ENCODE measurements at regions not wholly inside any gene's neighbourhood (a gene's known extent, or its start where the extent isn't known, plus 50 kb on each side); places are given as distances from the start of the nearest gene placed in this dataset.

DNA sequence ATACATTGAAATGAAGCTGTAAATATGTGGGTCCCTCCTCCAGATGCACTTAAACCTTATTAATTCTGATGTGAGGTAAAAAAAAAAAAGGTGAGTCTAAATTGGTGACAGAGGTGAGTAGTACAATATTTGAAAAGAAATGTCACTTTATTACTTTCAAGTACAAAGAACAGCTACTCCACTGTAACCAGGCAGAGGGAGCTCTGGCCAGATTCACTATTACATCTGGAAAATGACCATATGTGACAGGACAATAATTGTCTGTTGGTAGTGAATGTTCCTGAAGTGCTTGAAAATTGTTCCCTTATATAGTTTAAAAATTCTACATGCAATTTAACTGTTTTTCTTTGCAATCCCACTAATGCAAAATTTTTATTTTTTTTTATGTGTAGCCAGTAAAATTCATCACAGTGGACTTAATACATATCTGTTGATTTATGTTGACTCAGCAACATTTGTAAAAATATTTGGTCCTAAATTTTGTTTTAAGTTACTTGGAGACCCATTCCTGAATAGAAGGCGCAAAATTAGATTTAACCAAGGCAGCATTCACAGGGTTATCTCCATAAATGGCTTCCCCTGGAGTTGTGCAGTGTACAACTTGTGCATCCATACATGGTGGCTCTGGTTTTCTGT lies 231.9 kb upstream of the TBC1D5 start:
- DNase-seq: no peak

GRCh38 chr3:17972959-17973906 lies 230.8 kb upstream of the TBC1D5 start:
- no peak for DNase-seq

DNA sequence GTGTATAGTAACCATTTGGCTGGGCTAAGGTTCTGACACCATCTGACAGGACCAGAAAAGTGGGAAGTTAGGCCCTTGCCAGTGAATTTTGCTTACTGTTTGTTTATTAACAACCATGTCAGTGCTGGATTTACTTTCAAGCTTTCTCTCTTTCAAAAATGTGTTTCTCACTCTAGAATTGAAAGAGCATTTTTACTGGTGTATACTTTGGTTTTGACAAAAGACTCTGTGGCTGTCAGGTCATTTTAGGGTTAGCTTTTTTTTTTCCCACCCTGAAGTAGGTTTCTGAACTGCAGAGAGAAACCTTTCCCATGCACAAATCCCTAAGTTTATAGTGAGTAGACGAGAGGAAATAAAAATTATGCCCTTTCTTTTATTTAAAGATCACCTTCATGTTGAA lies 230.0 kb upstream of the TBC1D5 start:
- no peak for DNase-seq

GRCh38 chr3:17972030-17972429 lies 229.6 kb upstream of the TBC1D5 start:
- no peak for DNase-seq

- no peak for DNase-seq
Observed at GRCh38 chr3:17969985-17970568, 227.6 kb upstream of the TBC1D5 start.

GRCh38 chr3:17969244-17969643 lies 226.8 kb upstream of the TBC1D5 start:
- no peak for DNase-seq

- DNase-seq: no peak
Observed at GRCh38 chr3:17967953-17968607, 225.6 kb upstream of the TBC1D5 start.

DNA sequence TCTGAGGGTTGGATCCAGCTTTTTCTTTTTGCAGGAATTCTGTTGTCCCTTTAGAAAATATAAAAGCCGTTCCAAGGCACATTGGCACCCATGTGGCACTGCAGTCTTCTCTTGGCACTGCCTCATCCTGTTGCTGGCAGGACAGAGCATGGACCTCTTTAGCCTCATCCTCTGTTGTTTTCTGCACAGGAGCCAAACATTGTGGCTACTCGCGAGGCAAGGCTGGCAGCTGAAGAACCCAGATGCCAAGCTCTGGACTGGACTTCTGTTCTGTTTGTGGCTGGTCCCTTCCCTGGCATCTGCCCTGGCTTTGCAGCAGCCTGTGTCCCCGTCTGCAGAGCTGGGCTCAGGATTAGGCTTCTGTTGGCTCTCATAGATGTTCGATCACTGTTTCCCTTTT lies 224.7 kb upstream of the TBC1D5 start:
- DNase-seq: no peak

GRCh38 chr3:17965331-17965730 lies 222.9 kb upstream of the TBC1D5 start:
- no peak for DNase-seq

DNA sequence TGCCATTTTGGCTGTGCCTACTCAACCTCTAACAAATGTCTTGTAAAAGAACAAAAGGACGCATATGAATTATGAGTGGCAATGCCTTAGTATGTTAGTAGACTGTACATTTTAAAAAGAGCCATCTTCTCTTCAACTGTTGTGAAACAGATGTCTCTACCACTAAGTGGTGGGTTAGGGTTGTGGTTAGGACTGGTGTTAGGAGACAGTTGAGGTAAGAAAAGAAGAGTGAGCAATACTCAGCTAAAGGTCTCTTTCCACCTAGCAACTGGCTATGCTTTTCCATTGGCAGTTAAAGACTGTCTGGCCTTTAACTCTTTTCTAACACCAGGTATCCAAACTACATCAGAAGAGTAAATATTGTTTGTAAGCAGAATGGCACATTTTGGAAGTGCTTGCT lies 221.7 kb upstream of the TBC1D5 start:
- DNase-seq: no peak

DNA sequence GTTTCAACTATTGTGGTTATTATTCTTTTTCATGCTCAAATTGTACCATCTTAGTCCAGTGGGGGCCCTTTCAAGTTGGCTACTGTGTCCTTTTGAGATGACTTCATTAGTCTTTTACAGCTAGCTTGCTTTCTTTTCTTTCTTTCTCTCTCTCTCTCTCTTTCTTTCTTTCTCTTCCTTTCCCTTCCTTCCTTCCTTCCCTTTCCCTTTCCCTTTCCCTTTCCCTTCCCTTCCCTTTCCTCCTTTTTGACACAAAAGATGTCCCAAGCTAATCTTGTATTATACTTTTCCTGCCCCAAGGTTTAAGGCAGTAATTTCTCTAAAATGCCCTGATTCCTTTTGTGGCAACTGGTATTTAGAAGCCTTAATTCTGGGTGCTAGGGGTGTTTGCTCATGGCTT lies 213.0 kb upstream of the TBC1D5 start:
- DNase-seq: no peak

DNA sequence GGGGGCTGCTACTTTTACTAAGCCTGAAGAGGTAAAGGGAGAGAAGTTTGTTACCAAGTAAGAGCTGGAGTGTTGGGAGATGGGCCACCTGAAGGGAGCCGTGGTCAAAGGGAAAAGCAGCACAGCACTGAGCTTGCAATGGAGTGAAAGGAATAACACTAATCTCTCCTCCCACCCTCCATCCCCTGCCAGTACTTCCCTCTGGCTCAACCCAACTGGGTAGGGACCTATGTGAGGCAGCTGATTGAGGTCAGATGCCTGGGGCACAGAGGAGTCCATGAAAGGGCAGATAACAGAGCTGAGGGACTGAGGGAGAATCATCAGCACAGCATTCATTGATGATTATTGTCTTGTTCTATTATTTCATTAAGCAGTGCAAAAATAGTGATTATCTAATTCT lies 212.4 kb upstream of the TBC1D5 start:
- no peak for DNase-seq

DNA sequence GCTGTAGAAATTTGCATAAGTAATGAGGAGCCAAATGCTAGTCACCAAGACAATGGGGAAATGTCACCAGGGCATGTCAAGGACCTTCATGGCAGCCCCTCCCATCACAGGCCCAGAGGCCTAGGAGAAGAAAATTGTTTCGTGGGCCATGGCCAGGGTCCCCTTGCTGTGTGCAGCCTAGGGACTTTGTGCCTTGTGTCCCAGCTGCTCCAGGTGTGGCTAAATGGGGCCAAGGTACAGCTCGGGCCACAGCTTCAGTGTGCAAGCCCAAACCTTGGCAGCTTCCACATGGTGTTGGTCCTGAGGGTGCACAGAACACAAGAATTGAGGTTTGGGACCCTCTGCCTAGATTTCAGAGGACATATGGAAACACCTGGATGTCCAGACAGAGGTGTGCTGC lies 208.8 kb upstream of the TBC1D5 start:
- no peak for DNase-seq

GRCh38 chr3:17949101-17949500 lies 206.7 kb upstream of the TBC1D5 start:
- DNase-seq: no peak

- no peak for DNase-seq
Observed at GRCh38 chr3:17947833-17948232, 205.4 kb upstream of the TBC1D5 start.

- DNase-seq: no peak
Observed at GRCh38 chr3:17946619-17947018, 204.2 kb upstream of the TBC1D5 start.

GRCh38 chr3:17945799-17946399 lies 203.5 kb upstream of the TBC1D5 start:
- DNase-seq: no peak

GRCh38 chr3:17945018-17945798 lies 202.8 kb upstream of the TBC1D5 start:
- DNase-seq: no peak

DNA sequence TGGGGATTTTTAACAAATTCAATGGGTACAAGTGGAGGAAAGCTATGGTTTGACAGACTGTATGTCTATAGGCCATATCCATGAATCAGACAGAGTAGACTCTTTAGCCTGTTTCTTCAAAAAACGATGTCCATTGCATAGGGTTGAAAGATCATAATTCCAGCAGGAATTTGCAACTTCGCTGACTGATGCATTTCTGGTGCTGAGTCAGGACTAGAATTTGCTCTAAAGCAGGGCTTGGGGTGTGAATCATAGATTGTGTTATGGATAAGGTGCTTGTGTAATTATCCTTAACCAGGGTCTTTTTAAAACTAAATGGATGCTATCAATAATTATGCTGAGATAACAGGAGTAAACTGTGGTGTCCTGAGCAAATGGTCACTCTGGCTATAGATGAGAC lies 200.4 kb upstream of the TBC1D5 start:
- no peak for DNase-seq

DNA sequence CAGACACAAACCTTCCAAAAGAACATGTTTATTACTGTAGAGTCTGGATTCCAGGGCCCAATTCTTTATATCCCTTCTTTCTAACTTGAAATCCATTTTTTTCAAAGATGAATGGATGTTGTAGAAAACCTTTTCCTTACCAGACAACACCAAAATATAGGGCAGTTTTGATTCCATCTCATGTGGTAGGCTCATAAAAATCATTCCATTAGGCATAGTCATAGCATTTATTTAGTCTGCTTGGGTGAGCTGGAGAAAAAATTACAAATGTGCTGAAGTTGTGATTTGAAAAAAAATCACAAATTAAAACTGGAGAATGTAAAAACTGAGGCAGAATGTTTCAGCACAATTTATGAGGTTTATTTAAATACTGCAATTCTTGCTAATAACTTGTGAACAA lies 199.3 kb upstream of the TBC1D5 start:
- no peak for DNase-seq

- no peak for DNase-seq
Observed at GRCh38 chr3:17941152-17941551, 198.7 kb upstream of the TBC1D5 start.

DNA sequence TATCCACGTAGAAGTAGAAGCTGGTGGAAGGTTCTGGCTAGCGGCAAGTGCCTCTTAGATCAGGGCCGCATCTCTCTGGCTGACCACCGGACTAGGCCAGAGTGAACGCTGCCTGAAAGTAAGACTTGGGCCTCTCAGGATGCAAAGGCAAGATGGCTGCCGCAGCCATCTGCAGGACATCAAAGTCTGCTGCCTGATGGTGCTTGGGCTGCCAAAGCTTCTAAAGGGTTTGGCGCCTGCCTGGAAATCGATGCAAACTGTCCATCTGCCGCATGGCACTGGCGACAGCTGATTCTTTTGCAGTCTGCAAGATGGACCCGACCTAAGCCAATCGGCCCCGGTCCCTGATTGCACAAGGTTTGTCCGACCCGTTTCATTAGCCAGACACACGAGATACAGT lies 196.7 kb upstream of the TBC1D5 start:
- no peak for DNase-seq
